ENCODE measurements at regions not wholly inside any gene's neighbourhood (a gene's known extent, or its start where the extent isn't known, plus 50 kb on each side); places are given as distances from the start of the nearest gene placed in this dataset.

DNA sequence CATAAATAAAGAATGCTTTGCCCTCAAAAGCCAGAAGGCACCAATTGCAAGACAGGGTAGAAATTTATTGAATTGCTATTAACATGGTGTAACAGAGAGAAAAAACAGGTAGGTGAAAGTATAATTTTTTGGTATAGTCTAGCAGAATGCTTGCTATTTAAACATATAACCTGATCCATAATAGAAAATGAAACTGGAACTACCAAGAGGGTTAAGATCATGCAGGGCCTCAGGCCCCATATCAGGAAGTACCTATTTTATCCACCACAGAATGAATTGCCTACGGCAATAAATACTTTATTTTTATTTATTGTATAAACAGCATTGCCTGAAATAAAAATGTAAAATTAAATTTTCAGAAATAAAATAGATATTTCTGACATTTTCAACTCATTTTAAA is 159.5 kb downstream of the PRR20E start:
- H3F3A ChIP-seq (ENCODE audit: insufficient read depth, low read depth) = no peaks in the 10 kb centered on the region
- no peak overlapping the region for H2AFZ ChIP-seq
- ChIA-PET POLR2A (ENCODE audit: unreplicated experiment) (no interaction called here), CTCF (no interaction called here)
- no peaks in the 10 kb centered on the region for H3K9me2 ChIP-seq (ENCODE audit: insufficient read depth)
- no peaks in the 10 kb centered on the region for H3K79me2 ChIP-seq (ENCODE audit: low read depth)
- H3K4me2 ChIP-seq = no peak overlapping the region
- H3K4me1 ChIP-seq (replicated peaks; ENCODE audit: insufficient read depth) = no peaks in the 10 kb centered on the region
- H3K4me3 ChIP-seq = no peak overlapping the region
- no peaks in the 10 kb centered on the region for H3K27me3 ChIP-seq (ENCODE audit: insufficient read depth, low read depth)
- H3K9me3 ChIP-seq (ENCODE audit: insufficient read depth, low read depth) = no peaks in the 10 kb centered on the region; the same call in 1 of the 2 replicates
- no TSS peak for BruUV-seq (replicated peaks)
- intact Hi-C loops (cut with micrococcal nuclease; ENCODE audit: unreplicated experiment) = no loop called here
- H4K20me1 ChIP-seq (ENCODE audit: insufficient read depth) = no peaks in the 10 kb centered on the region; the same call in 1 of the 2 replicates
- DNase-seq = no peak
- TF ChIP-seq EZH2 (IDR thresholded peaks at IDR 0.05; ENCODE audit: low read depth) (no peak), CTCF (conservative IDR thresholded peaks at IDR 0.05) (no peak)
- no peaks in the 10 kb centered on the region for H3K36me3 ChIP-seq (ENCODE audit: low read depth)
- no peak overlapping the region for H3K27ac ChIP-seq

DNA sequence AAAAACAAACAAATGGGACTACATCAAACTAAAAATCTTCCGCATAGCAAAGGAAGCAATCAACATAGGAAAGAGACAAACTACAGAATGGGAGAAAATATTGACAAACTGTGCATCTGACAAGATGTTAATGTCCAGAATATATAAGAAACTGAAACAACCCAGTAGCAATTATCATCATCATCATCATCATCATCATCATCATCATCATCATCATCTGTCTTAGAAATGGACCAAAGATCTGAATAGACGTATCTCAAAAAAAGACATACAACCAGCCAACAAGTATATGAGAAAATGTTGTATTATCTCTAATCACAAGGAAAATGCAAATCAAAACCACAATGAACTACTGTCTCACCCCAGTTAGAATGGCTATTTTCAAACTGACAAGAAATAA is 173.9 kb downstream of the PRR20E start:
- H3K79me2 ChIP-seq (ENCODE audit: low read depth) = no peaks in the 10 kb centered on the region
- BruUV-seq (replicated peaks) = no TSS peak
- no peaks in the 10 kb centered on the region for H4K20me1 ChIP-seq (ENCODE audit: insufficient read depth)
- no peak overlapping the region for H3K4me3 ChIP-seq
- H3K27ac ChIP-seq = no peak overlapping the region
- ChIA-PET POLR2A (ENCODE audit: unreplicated experiment) (no interaction called here), CTCF (no interaction called here)
- H3K4me2 ChIP-seq = no peak overlapping the region
- H3K4me1 ChIP-seq (replicated peaks; ENCODE audit: insufficient read depth) = no peaks in the 10 kb centered on the region
- intact Hi-C loops (cut with micrococcal nuclease; ENCODE audit: unreplicated experiment) = no loop called here
- no peaks in the 10 kb centered on the region for H3K27me3 ChIP-seq (ENCODE audit: insufficient read depth, low read depth)
- no peak overlapping the region for H2AFZ ChIP-seq
- no peaks in the 10 kb centered on the region for H3K9me3 ChIP-seq (ENCODE audit: insufficient read depth, low read depth)
- H3F3A ChIP-seq (ENCODE audit: insufficient read depth, low read depth) = no peaks in the 10 kb centered on the region
- no peaks in the 10 kb centered on the region for H3K36me3 ChIP-seq (ENCODE audit: low read depth)
- DNase-seq = no peak
- TF ChIP-seq EZH2 (IDR thresholded peaks at IDR 0.05; ENCODE audit: low read depth) (no peak), CTCF (conservative IDR thresholded peaks at IDR 0.05) (no peak)
- no peaks in the 10 kb centered on the region; the same call in 1 of the 2 replicates for H3K9me2 ChIP-seq (ENCODE audit: insufficient read depth)

DNA sequence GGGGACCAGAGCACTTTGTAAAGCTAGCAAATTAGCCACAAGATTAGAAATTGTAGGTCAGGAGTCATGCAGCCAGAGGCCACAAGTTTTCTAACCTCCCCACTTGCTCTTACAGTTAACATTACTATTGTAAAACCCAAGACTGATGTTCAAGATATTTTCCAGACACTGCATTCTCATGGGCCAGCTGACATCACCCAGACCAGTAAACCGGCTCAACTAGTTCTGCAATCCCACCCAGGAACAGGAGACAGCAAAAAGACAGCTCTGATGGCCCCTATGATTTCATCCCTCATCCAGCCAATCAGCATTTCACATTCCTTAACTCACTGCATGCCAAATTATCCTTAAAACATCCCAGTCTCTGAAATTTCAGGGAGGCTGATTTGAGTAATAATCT is 178.5 kb downstream of the PRR20E start:
- Histone ChIP-seq H3K36me3 (ENCODE audit: low read depth) (no peaks in the 10 kb centered on the region), H3K79me2 (ENCODE audit: low read depth) (no peaks in the 10 kb centered on the region), H4K20me1 (ENCODE audit: insufficient read depth) (no peaks in the 10 kb centered on the region), H3K4me1 (replicated peaks; ENCODE audit: insufficient read depth) (no peaks in the 10 kb centered on the region), H3F3A (ENCODE audit: insufficient read depth, low read depth) (no peaks in the 10 kb centered on the region), H3K4me2 (no peak overlapping the region), H3K4me3 (no peak overlapping the region), H3K27me3 (ENCODE audit: insufficient read depth, low read depth) (no peaks in the 10 kb centered on the region), H3K27ac (no peak overlapping the region), H2AFZ (no peak overlapping the region), H3K9me3 (ENCODE audit: insufficient read depth, low read depth) (no peaks in the 10 kb centered on the region; the same call in 1 of the 2 replicates), H3K9me2 (ENCODE audit: insufficient read depth) (no peaks in the 10 kb centered on the region; the same call in 1 of the 2 replicates)
- TF ChIP-seq EZH2 (IDR thresholded peaks at IDR 0.05; ENCODE audit: low read depth) (no peak), CTCF (conservative IDR thresholded peaks at IDR 0.05) (no peak)
- ChIA-PET POLR2A (ENCODE audit: unreplicated experiment) (no interaction called here), CTCF (no interaction called here)
- intact Hi-C loops (cut with micrococcal nuclease; ENCODE audit: unreplicated experiment) = no loop called here
- no peak for DNase-seq
- BruUV-seq (replicated peaks) = no TSS peak
